IMR-90 (cell line): ENCODE measurements at regions not wholly inside any gene's neighbourhood (a gene's known extent, or its start where the extent isn't known, plus 50 kb on each side); places are given as distances from the start of the nearest gene placed in this dataset.

Experiments
- ATAC-seq: fragments of 200-7000 bp; cut with Tn5 transposase; 2 replicates; pipeline ENCODE4 v1.9.1; 2020; ENCODE audit warnings: low read depth, mild to moderate bottlenecking, moderate library complexity
- BruUV-seq: library from RNA; stranded (reverse); fragments of 400-500 nt; replicated peaks from 2 replicates; lab custom pipeline; 2021; lab: Mats Ljungman, UMichigan
- CTCF ChIA-PET: fragments of 300-600 bp; formaldehyde crosslinking; extraction: SDS; loops from one replicate; lab custom pipeline; 2021; ENCODE audit warnings: antibody characterized with exemption; lab: Yijun Ruan, JAX
- POLR2A ChIA-PET: fragments of 300-600 bp; sonication (Branson Sonifier 250); formaldehyde crosslinking; loops from one replicate; lab custom pipeline; 2022; ENCODE audit warnings: antibody characterized with exemption; ENCODE audit not compliant: unreplicated experiment; lab: Charles Lee
- DNase-seq: peaks from one replicate; pipeline ENCODE4 v3.0.0; 2013
- H2AFZ ChIP-seq: replicated peaks from 2 replicates; pipeline ENCODE3; 2013; ENCODE audit warnings: low read length, mild to moderate bottlenecking; ENCODE audit not compliant: poor library complexity
- H2AK5ac ChIP-seq: 2 replicates; pipeline ENCODE4 v1.6.1; 2013; ENCODE audit warnings: low read depth, low read length, inconsistent platforms
- H2AK9ac ChIP-seq: replicated peaks from 2 replicates; pipeline ENCODE3; 2013; ENCODE audit warnings: mild to moderate bottlenecking, low read depth, low read length, moderate library complexity; ENCODE audit not compliant: poor library complexity
- H2BK120ac ChIP-seq: 2 replicates; pipeline ENCODE4 v1.6.1; 2013; ENCODE audit warnings: low read depth, low read length, inconsistent platforms
- H2BK15ac ChIP-seq: 3 replicates; pipeline ENCODE4 v1.6.1; 2013; ENCODE audit warnings: low read depth, low read length, inconsistent platforms
- H2BK20ac ChIP-seq: 2 replicates; pipeline ENCODE4 v1.6.1; 2013; ENCODE audit warnings: low read depth, mild to moderate bottlenecking, inconsistent platforms, low read length, moderate library complexity
- H2BK5ac ChIP-seq: 2 replicates; pipeline ENCODE4 v1.6.1; 2013; ENCODE audit warnings: mild to moderate bottlenecking, low read depth, low read length, inconsistent platforms; ENCODE audit not compliant: poor library complexity, severe bottlenecking
- H3K14ac ChIP-seq: replicated peaks from 2 replicates; pipeline ENCODE4 v1.6.1; 2013; ENCODE audit warnings: low read depth, low read length, inconsistent platforms
- H3K18ac ChIP-seq: 2 replicates; pipeline ENCODE4 v1.6.1; 2013; ENCODE audit warnings: low read depth, low read length, control low read depth
- H3K23ac ChIP-seq: 2 replicates; pipeline ENCODE4 v1.6.1; 2013; ENCODE audit warnings: low read depth, low read length, inconsistent platforms
- H3K27ac ChIP-seq: 2 replicates; pipeline ENCODE4 v1.5.1; 2013; ENCODE audit warnings: mild to moderate bottlenecking, control low read depth, low read length; ENCODE audit not compliant: insufficient read depth
- H3K27me3 ChIP-seq: 2 replicates; pipeline ENCODE4 v1.6.1; 2013; ENCODE audit warnings: low read length; ENCODE audit not compliant: control insufficient read depth, insufficient read depth
- H3K36me3 ChIP-seq: 2 replicates; pipeline ENCODE4 v1.6.1; 2013; ENCODE audit warnings: low read length, mixed read lengths; ENCODE audit not compliant: control insufficient read depth, insufficient read depth
- H3K4ac ChIP-seq: 2 replicates; pipeline ENCODE4 v1.6.1; 2013; ENCODE audit warnings: low read depth, low read length, inconsistent platforms
- H3K4me1 ChIP-seq: 2 replicates; pipeline ENCODE4 v1.6.1; 2013; ENCODE audit warnings: low read length, mixed read lengths; ENCODE audit not compliant: control insufficient read depth, insufficient read depth
- H3K4me2 ChIP-seq: 2 replicates; pipeline ENCODE4 v1.6.1; 2013; ENCODE audit warnings: low read depth, mild to moderate bottlenecking, control low read depth, low read length, moderate library complexity
- H3K4me3 ChIP-seq: 2 replicates; pipeline ENCODE4 v1.5.1; 2013; ENCODE audit warnings: low read depth, mild to moderate bottlenecking, control low read depth, low read length, moderate library complexity; ENCODE audit not compliant: insufficient read depth
- H3K56ac ChIP-seq: 2 replicates; pipeline ENCODE4 v1.6.1; 2013; ENCODE audit warnings: low read length, inconsistent platforms; ENCODE audit not compliant: insufficient read depth; ENCODE audit errors: extremely low read depth
- H3K79me1 ChIP-seq, 2 experiments: 2 replicates each; pipeline ENCODE4 v1.6.1; 2013; ENCODE audit warnings: low read length in 2 of 2, inconsistent platforms in 1 of 2, low read depth in 1 of 2
- H3K9ac ChIP-seq: 2 replicates; pipeline ENCODE4 v1.6.1; 2013; ENCODE audit warnings: low read depth, low read length, control low read depth
- H3K9me1 ChIP-seq: 2 replicates; pipeline ENCODE4 v1.6.1; 2013; ENCODE audit warnings: low read length, inconsistent platforms; ENCODE audit not compliant: insufficient read depth
- H3K9me3 ChIP-seq: 2 replicates; pipeline ENCODE4 v1.6.1; 2013; ENCODE audit warnings: low read length; ENCODE audit not compliant: control insufficient read depth, insufficient read depth
- H4K20me1 ChIP-seq: 2 replicates; pipeline ENCODE4 v1.6.1; 2013; ENCODE audit warnings: low read length, inconsistent platforms; ENCODE audit not compliant: insufficient read depth
- H4K5ac ChIP-seq: 2 replicates; pipeline ENCODE4 v1.6.1; 2013; ENCODE audit warnings: mild to moderate bottlenecking, low read depth, low read length, control low read depth
- H4K8ac ChIP-seq, 2 experiments: 2 replicates each; pipeline ENCODE4 v1.6.1; 2013; ENCODE audit warnings: low read depth in 2 of 2, low read length in 2 of 2, control low read depth in 1 of 2, inconsistent platforms in 1 of 2
- H4K91ac ChIP-seq: 2 replicates; pipeline ENCODE4 v1.6.1; 2013; ENCODE audit warnings: low read depth, low read length, inconsistent platforms; ENCODE audit not compliant: insufficient read depth
- BHLHE40 ChIP-seq: fragments of 150-350 bp; IDR thresholded peaks from 2 replicates; pipeline ENCODE4 v1.6.1; 2016; ENCODE audit warnings: mild to moderate bottlenecking, low read depth, low read length
- CEBPB ChIP-seq: IDR thresholded peaks from 2 replicates; pipeline ENCODE4 v1.6.1; 2012; ENCODE audit warnings: low read depth, low read length, improper control_type of control experiment
- CHD1 ChIP-seq: IDR thresholded peaks from 2 replicates; pipeline ENCODE4 v1.6.1; 2012; ENCODE audit warnings: low read depth, low read length, improper control_type of control experiment
- CTCF ChIP-seq: conservative IDR thresholded peaks from 2 replicates; pipeline ENCODE4 v1.5.1; 2012; ENCODE audit warnings: mild to moderate bottlenecking, low read depth, low read length, improper control_type of control experiment
- ELK1 ChIP-seq: fragments of 150-350 bp; IDR thresholded peaks from 2 replicates; pipeline ENCODE4 v1.6.1; 2016; ENCODE audit warnings: low read depth, mild to moderate bottlenecking, low read length, moderate library complexity, borderline replicate concordance
- FOS ChIP-seq: fragments of 150-350 bp; IDR thresholded peaks from 2 replicates; pipeline ENCODE4 v1.6.1; 2016; ENCODE audit warnings: low read depth, low read length
- MAFK ChIP-seq: IDR thresholded peaks from 2 replicates; pipeline ENCODE4 v1.6.1; 2012; ENCODE audit warnings: low read depth, low read length, improper control_type of control experiment
- MAZ ChIP-seq: IDR thresholded peaks from 2 replicates; pipeline ENCODE4 v1.6.1; 2012; ENCODE audit warnings: low read depth, mild to moderate bottlenecking, low read length, improper control_type of control experiment, moderate library complexity, borderline replicate concordance
- NFE2L2 ChIP-seq: fragments of 150-350 bp; IDR thresholded peaks from 2 replicates; pipeline ENCODE4 v1.6.1; 2016; ENCODE audit warnings: low read depth, mild to moderate bottlenecking, low read length
- RCOR1 ChIP-seq: IDR thresholded peaks from 2 replicates; pipeline ENCODE4 v1.6.1; 2012; ENCODE audit warnings: mild to moderate bottlenecking, low read length, improper control_type of control experiment; ENCODE audit not compliant: insufficient replicate concordance
- RFX5 ChIP-seq: IDR thresholded peaks from 2 replicates; pipeline ENCODE4 v1.8.0; 2012; ENCODE audit warnings: low read depth, mild to moderate bottlenecking, low read length, moderate library complexity
- WGBS, 2 experiments: methylation state at CpG; one replicate each; pipeline versions ENCODE4 v1.1.5 to v1.1.7; 2013; ENCODE audit warnings: missing lambda C conversion rate in 2 of 2; ENCODE audit not compliant: insufficient read length in 1 of 2; ENCODE audit errors: extremely low coverage in 2 of 2; 5-methylcytosine and 5-hydroxymethylcytosine counted together
- dilution Hi-C: fragments of 300-500 bp; cut with HindIII; formaldehyde crosslinking; loops from one replicate; pipeline ENCODE4 v1.14.3; 2018; ENCODE audit warnings: low sequenced_read_pairs; ENCODE audit not compliant: unreplicated experiment
- in situ Hi-C: fragments of 300-500 bp; cut with MboI; formaldehyde crosslinking; loops from 3 replicates; pipeline ENCODE4 v1.14.3; 2019; ENCODE audit warnings: low sequenced_read_pairs, inconsistent platforms, mixed read lengths
- intact Hi-C: fragments of 100-400 bp; cut with micrococcal nuclease; formaldehyde crosslinking; loops from 2 replicates; pipeline ENCODE4 v1.10.0; 2022

GRCh38 chr20:43404878-43405277 is 52.8 kb upstream of the SRSF6 start:
- POLR2A ChIA-PET: interaction anchor here (0.6 kb wide), 1 partner anchor 8 kb away, joined by 8 read pairs; no protein-coding TSS in a partner anchor
- in situ Hi-C loops: loop anchor here (5.0 kb wide), 1 partner anchor 1668 kb away; no protein-coding TSS in a partner anchor

More at GRCh38 chr20:43404878-43405277, 52.8 kb upstream of the SRSF6 start:
- Histone ChIP-seq H2BK15ac (no peak overlapping the region), H3K79me1 (no peaks in the 10 kb centered on the region), H2BK5ac (no peak overlapping the region), H3K18ac (no peak overlapping the region), H2AK9ac (no peak overlapping the region), H3K14ac (no peak overlapping the region), H3K9ac (no peak overlapping the region), H2BK20ac (no peak overlapping the region), H2BK120ac (no peak overlapping the region), H3K27ac (no peak overlapping the region), H4K20me1 (no peaks in the 10 kb centered on the region), H3K4me2 (no peak overlapping the region), H3K4ac (no peak overlapping the region), H3K56ac (no peak overlapping the region), H4K91ac (no peak overlapping the region), H3K9me1 (no peaks in the 10 kb centered on the region), H4K5ac (no peak overlapping the region), H4K8ac (no peak overlapping the region), H3K36me3 (no peaks in the 10 kb centered on the region), H3K4me1 (no peaks in the 10 kb centered on the region), H3K4me3 (no peak overlapping the region), H3K23ac (no peak overlapping the region), H3K27me3 (no peaks in the 10 kb centered on the region), H3K9me3 (0 out of 2 replicates have a peak, but pooled peaks cover 2% of the 10 kb centered on the region), H2AK5ac (no peak overlapping the region), H2AFZ (no peak overlapping the region)
- no CpG with 5 or more reads among the region's 3 CpGs for WGBS, 2 experiments
- CTCF ChIA-PET: interaction anchor here (0.6 to 0.7 kb wide), 3 partner anchors 11 to 1666 kb away, joined by 3 to 5 read pairs (median 3); no protein-coding TSS in a partner anchor
- intact Hi-C loops: loop anchor here (5.0 kb wide), 1 partner anchor 218 kb away; the partner anchor contains the start of gene PTPRT
- ATAC-seq: no peak
- dilution Hi-C loops: no loop called here
- peak; percentile 78 for TF ChIP-seq MAFK
- no peak for TF ChIP-seq RFX5
- TF ChIP-seq ELK1: no peak
- TF ChIP-seq NFE2L2: no peak
- TF ChIP-seq MAZ: no peak
- TF ChIP-seq BHLHE40: no peak
- TF ChIP-seq CTCF: peak; percentile 12; the same call in 1 of the 2 replicates
- TF ChIP-seq CHD1: no peak
- no peak for TF ChIP-seq RCOR1
- TF ChIP-seq FOS: no peak
- TF ChIP-seq CEBPB: no peak
- no TSS peak for BruUV-seq
- DNase-seq: no peak
